ENCODE measurements at regions not wholly inside any gene's neighbourhood (a gene's known extent, or its start where the extent isn't known, plus 50 kb on each side); places are given as distances from the start of the nearest gene placed in this dataset.

GRCh38 chr6:146981981-146982380 is 222.2 kb upstream of the STXBP5 start:
- TF ChIP-seq NFRKB (IDR thresholded peaks at IDR 0.05) (no peak), SP1 (IDR thresholded peaks at IDR 0.05) (no peak), ZNF384 (IDR thresholded peaks at IDR 0.05) (no peak)

All from HEK293T (cell line).